ENCODE measurements at regions not wholly inside any gene's neighbourhood (a gene's known extent, or its start where the extent isn't known, plus 50 kb on each side); places are given as distances from the start of the nearest gene placed in this dataset.

DNA sequence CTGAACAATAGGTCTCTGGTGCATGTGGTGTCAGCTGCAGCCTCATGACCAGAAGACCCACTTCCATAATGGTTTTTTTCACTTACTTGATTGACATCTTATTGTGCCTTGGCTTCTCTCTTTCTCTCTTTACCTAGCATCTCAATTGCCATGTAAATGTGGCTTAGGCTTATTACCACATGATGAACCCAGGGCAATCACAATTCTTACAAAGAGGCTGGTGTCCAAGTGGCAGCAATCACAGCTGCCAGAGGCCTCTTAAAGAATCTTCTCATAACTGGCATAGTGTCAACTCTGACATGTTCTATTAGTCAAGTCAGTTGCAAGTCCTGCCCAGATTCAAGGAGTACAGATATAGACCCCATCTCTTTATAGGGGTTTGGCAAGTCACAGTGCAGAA is 1224.8 kb downstream of the SUCLG1 start:
- TF ChIP-seq POLR2AphosphoS5 (IDR thresholded peaks at IDR 0.05; ENCODE audit: borderline replicate concordance, low read depth, low read length) (no peak), EZH2 (IDR thresholded peaks at IDR 0.05) (no peak)

All from SK-N-MC (cell line).